ENCODE measurements at regions not wholly inside any gene's neighbourhood (a gene's known extent, or its start where the extent isn't known, plus 50 kb on each side); places are given as distances from the start of the nearest gene placed in this dataset.

DNA sequence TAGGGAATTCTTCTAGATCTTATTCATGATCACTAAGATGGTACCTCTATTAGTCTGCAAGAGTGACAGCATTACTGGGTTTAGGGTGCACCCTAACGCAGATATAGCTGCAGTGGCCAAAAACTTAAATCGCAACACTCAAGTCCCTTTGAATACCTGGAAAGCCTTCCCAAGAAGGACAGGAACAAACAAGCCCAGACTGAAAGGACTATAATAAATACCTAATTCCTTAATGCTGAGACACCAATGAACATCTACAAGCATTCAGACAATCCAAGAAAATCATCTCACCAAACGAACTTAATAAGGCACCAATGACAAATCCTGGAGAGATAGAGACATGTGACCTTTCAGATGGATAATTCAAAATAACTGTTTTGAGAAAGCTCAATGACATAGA lies 74.9 kb upstream of the PDHA2 start:
- TF ChIP-seq, protein P1, sequence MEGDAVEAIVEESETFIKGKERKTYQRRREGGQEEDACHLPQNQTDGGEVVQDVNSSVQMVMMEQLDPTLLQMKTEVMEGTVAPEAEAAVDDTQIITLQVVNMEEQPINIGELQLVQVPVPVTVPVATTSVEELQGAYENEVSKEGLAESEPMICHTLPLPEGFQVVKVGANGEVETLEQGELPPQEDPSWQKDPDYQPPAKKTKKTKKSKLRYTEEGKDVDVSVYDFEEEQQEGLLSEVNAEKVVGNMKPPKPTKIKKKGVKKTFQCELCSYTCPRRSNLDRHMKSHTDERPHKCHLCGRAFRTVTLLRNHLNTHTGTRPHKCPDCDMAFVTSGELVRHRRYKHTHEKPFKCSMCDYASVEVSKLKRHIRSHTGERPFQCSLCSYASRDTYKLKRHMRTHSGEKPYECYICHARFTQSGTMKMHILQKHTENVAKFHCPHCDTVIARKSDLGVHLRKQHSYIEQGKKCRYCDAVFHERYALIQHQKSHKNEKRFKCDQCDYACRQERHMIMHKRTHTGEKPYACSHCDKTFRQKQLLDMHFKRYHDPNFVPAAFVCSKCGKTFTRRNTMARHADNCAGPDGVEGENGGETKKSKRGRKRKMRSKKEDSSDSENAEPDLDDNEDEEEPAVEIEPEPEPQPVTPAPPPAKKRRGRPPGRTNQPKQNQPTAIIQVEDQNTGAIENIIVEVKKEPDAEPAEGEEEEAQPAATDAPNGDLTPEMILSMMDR (IDR thresholded peaks at IDR 0.05) = no peak
- no peak for TF ChIP-seq POLR2AphosphoS5 (IDR thresholded peaks at IDR 0.05)
- no peak for TF ChIP-seq POLR2A (IDR thresholded peaks at IDR 0.05)

Data from breast epithelium (tissue), 3 donors.